Central memory CD8-positive, alpha-beta T cell (primary cell): ENCODE measurements at regions not wholly inside any gene's neighbourhood (a gene's known extent, or its start where the extent isn't known, plus 50 kb on each side); places are given as distances from the start of the nearest gene placed in this dataset.

Source experiments
- ATAC-seq: fragments of 150-1000 bp; cut with Tn5 transposase; replicated peaks from 2 replicates; pipeline ENCODE4 v1.10.0; 2022; ENCODE audit warnings: mild to moderate bottlenecking, moderate FRiP score, moderate number of reproducible peaks; ENCODE audit not compliant: poor library complexity, severe bottlenecking; ENCODE audit errors: extremely low read depth
- DNase-seq, 2 donors: peaks; one replicate each; pipeline ENCODE4 v3.0.0; 2021; ENCODE audit warnings: low spot score in 2 of 2
- H3K27ac Mint-ChIP-seq: one replicate; pipeline ENCODE4 v1.8.0; 2022; ENCODE audit warnings: low read depth, mild to moderate bottlenecking, moderate library complexity, mixed read lengths
- H3K27me3 Mint-ChIP-seq: one replicate; pipeline ENCODE4 v1.8.0; 2022; ENCODE audit warnings: mixed read lengths
- H3K36me3 Mint-ChIP-seq: one replicate; pipeline ENCODE4 v1.8.0; 2022; ENCODE audit warnings: mild to moderate bottlenecking, moderate library complexity, mixed read lengths; ENCODE audit not compliant: insufficient read depth
- H3K4me1 Mint-ChIP-seq: one replicate; pipeline ENCODE4 v1.8.0; 2022; ENCODE audit warnings: mixed read lengths
- H3K4me3 Mint-ChIP-seq: one replicate; pipeline ENCODE4 v1.8.0; 2022; ENCODE audit warnings: mild to moderate bottlenecking, moderate library complexity, mixed read lengths
- H3K9me3 Mint-ChIP-seq: one replicate; pipeline ENCODE4 v1.8.0; 2022; ENCODE audit warnings: mixed read lengths

GRCh38 chr2:402721-403120 lies 114.8 kb upstream of the ALKAL2 start:
- Mint-ChIP-seq H3K27ac (no peak overlapping the region), H3K36me3 (no peaks in the 10 kb centered on the region), H3K4me3 (no peak overlapping the region), H3K9me3 (peaks cover 10% of the 10 kb centered on the region), H3K27me3 (no peaks in the 10 kb centered on the region), H3K4me1 (peaks cover 6% of the 10 kb centered on the region)
- no peak for ATAC-seq
- DNase-seq: no peak

GRCh38 chr2:402206-402605 lies 114.3 kb upstream of the ALKAL2 start:
- no peak for ATAC-seq
- Mint-ChIP-seq H3K27me3 (no peaks in the 10 kb centered on the region), H3K27ac (no peak overlapping the region), H3K36me3 (no peaks in the 10 kb centered on the region), H3K4me1 (peaks cover 6% of the 10 kb centered on the region), H3K4me3 (no peak overlapping the region), H3K9me3 (peaks cover 10% of the 10 kb centered on the region)
- no peak for DNase-seq

- H3K27ac Mint-ChIP-seq: no peak overlapping the region
- peaks cover 6% of the 10 kb centered on the region for H3K4me1 Mint-ChIP-seq
- no peaks in the 10 kb centered on the region for H3K27me3 Mint-ChIP-seq
- no peaks in the 10 kb centered on the region for H3K36me3 Mint-ChIP-seq
- DNase-seq (no peak), ATAC-seq (no peak)
- no peak overlapping the region for H3K4me3 Mint-ChIP-seq
- peaks cover 10% of the 10 kb centered on the region for H3K9me3 Mint-ChIP-seq
Observed at GRCh38 chr2:401019-401679, 113.3 kb upstream of the ALKAL2 start.

GRCh38 chr2:397926-398325 lies 110.0 kb upstream of the ALKAL2 start:
- Mint-ChIP-seq H3K27ac (no peak overlapping the region), H3K4me1 (peaks cover 18% of the 10 kb centered on the region), H3K9me3 (no peaks in the 10 kb centered on the region), H3K4me3 (no peak overlapping the region), H3K27me3 (no peaks in the 10 kb centered on the region), H3K36me3 (peaks cover 8% of the 10 kb centered on the region)
- DNase-seq: no peak
- ATAC-seq: no peak

- H3K36me3 Mint-ChIP-seq: peaks cover 9% of the 10 kb centered on the region
- H3K9me3 Mint-ChIP-seq: no peaks in the 10 kb centered on the region
- no peak for ATAC-seq
- H3K4me3 Mint-ChIP-seq: no peak overlapping the region
- no peak for DNase-seq
- H3K27ac Mint-ChIP-seq: no peak overlapping the region
- H3K4me1 Mint-ChIP-seq: peaks cover 19% of the 10 kb centered on the region
- no peaks in the 10 kb centered on the region for H3K27me3 Mint-ChIP-seq
Observed at GRCh38 chr2:397521-397920, 109.6 kb upstream of the ALKAL2 start.

- no peaks in the 10 kb centered on the region for H3K9me3 Mint-ChIP-seq
- DNase-seq (no peak), ATAC-seq (no peak)
- peaks cover 9% of the 10 kb centered on the region for H3K36me3 Mint-ChIP-seq
- no peak overlapping the region for H3K4me3 Mint-ChIP-seq
- peaks cover 19% of the 10 kb centered on the region for H3K4me1 Mint-ChIP-seq
- H3K27ac Mint-ChIP-seq: no peak overlapping the region
- H3K27me3 Mint-ChIP-seq: no peaks in the 10 kb centered on the region
Observed at GRCh38 chr2:396903-397302, 109.0 kb upstream of the ALKAL2 start.

- Mint-ChIP-seq H3K9me3 (no peaks in the 10 kb centered on the region), H3K36me3 (peaks cover 9% of the 10 kb centered on the region), H3K27me3 (no peaks in the 10 kb centered on the region), H3K27ac (peak overlapping the region; percentile 65), H3K4me1 (peaks cover 19% of the 10 kb centered on the region), H3K4me3 (no peak overlapping the region)
- ATAC-seq (no peak), DNase-seq (no peak)
Observed at GRCh38 chr2:395886-396285, 108.0 kb upstream of the ALKAL2 start.

GRCh38 chr2:393711-394696 lies 106.1 kb upstream of the ALKAL2 start:
- DNase-seq: peak; percentile 40 to 65
- H3K27ac Mint-ChIP-seq: peak overlapping the region; percentile 84

GRCh38 chr2:392926-393280 lies 105.0 kb upstream of the ALKAL2 start:
- Mint-ChIP-seq H3K27ac (no peak overlapping the region), H3K9me3 (peaks cover 6% of the 10 kb centered on the region), H3K27me3 (no peaks in the 10 kb centered on the region), H3K36me3 (peaks cover 9% of the 10 kb centered on the region), H3K4me1 (peaks cover 19% of the 10 kb centered on the region), H3K4me3 (peak overlapping the region; percentile 78)
- ATAC-seq (no peak), DNase-seq (no peak)

More at GRCh38 chr2:393711-394696, 106.1 kb upstream of the ALKAL2 start:
- Mint-ChIP-seq H3K36me3 (peaks cover 9% of the 10 kb centered on the region), H3K9me3 (peaks cover 3% of the 10 kb centered on the region), H3K27me3 (no peaks in the 10 kb centered on the region), H3K4me1 (peaks cover 19% of the 10 kb centered on the region), H3K4me3 (peak overlapping the region; percentile 78)
- ATAC-seq: peak; percentile 86

GRCh38 chr2:392181-392925 lies 104.5 kb upstream of the ALKAL2 start:
- Mint-ChIP-seq H3K4me3 (peak overlapping the region; percentile 78), H3K4me1 (peaks cover 19% of the 10 kb centered on the region), H3K27ac (no peak overlapping the region), H3K9me3 (peaks cover 6% of the 10 kb centered on the region), H3K36me3 (peaks cover 9% of the 10 kb centered on the region), H3K27me3 (no peaks in the 10 kb centered on the region)
- ATAC-seq (no peak), DNase-seq (no peak)

- DNase-seq: no peak
- peaks cover 19% of the 10 kb centered on the region for H3K4me1 Mint-ChIP-seq
- H3K9me3 Mint-ChIP-seq: peaks cover 6% of the 10 kb centered on the region
- ATAC-seq: no peak
- H3K36me3 Mint-ChIP-seq: peaks cover 9% of the 10 kb centered on the region
- H3K27me3 Mint-ChIP-seq: no peaks in the 10 kb centered on the region
- no peak overlapping the region for H3K27ac Mint-ChIP-seq
- H3K4me3 Mint-ChIP-seq: no peak overlapping the region
Observed at GRCh38 chr2:391696-392095, 103.8 kb upstream of the ALKAL2 start.

GRCh38 chr2:390959-391358 lies 103.1 kb upstream of the ALKAL2 start:
- Mint-ChIP-seq H3K9me3 (peaks cover 6% of the 10 kb centered on the region), H3K4me1 (peaks cover 19% of the 10 kb centered on the region), H3K4me3 (no peak overlapping the region), H3K27ac (no peak overlapping the region), H3K36me3 (peaks cover 9% of the 10 kb centered on the region), H3K27me3 (no peaks in the 10 kb centered on the region)
- ATAC-seq (no peak), DNase-seq (no peak)
